ENCODE measurements at regions not wholly inside any gene's neighbourhood (a gene's known extent, or its start where the extent isn't known, plus 50 kb on each side); places are given as distances from the start of the nearest gene placed in this dataset.

DNA sequence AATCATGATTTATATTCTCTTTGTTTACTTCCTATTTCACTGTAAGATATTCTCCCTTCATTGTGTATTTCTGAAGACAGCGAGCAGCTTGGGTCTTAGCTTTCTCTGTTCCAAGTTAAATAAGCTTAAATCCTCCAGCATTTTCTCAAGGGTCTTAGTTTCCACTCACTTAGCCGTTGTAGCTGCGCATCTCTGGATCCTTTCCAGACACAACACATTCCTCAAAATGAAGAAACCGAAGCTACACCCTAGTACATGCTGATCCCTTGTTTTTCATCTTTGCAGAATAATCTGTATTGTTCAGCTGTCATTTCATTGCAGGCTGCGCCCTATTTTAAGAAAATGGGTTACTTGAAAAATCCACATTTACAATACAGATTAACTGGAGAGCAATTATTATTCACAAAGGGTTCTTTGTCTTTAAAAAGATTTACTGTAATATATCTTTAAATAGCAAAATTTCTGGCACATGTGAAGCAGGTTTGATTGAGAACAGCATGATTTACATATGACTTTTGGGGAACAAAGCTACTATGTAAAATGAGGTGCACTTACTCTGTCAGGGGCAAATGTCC lies 375.8 kb downstream of the QKI start:
- Histone ChIP-seq H3K79me2 (ENCODE audit: insufficient read depth, low read length) (no peaks in the 10 kb centered on the region), H3K9me2 (replicated peaks; ENCODE audit: insufficient read depth, low read length) (no peaks in the 10 kb centered on the region), H3K27ac (ENCODE audit: low read depth, low read length) (no peak overlapping the region), H3K9me3 (ENCODE audit: insufficient read depth, low read length) (no peaks in the 10 kb centered on the region), H2AFZ (ENCODE audit: low read depth, low read length, severe bottlenecking) (no peak overlapping the region), H3K4me3 (ENCODE audit: insufficient read depth, low read length, poor library complexity, severe bottlenecking) (no peak overlapping the region), H3F3A (ENCODE audit: insufficient read depth) (no peaks in the 10 kb centered on the region), H3K4me2 (ENCODE audit: low read depth, low read length, poor library complexity, severe bottlenecking) (no peak overlapping the region), H3K27me3 (ENCODE audit: low read length) (no peaks in the 10 kb centered on the region), H4K20me1 (ENCODE audit: low read depth, low read length) (no peaks in the 10 kb centered on the region), H3K36me3 (ENCODE audit: low read length) (no peaks in the 10 kb centered on the region), H3K9ac (ENCODE audit: low read length) (no peak overlapping the region)
- TF ChIP-seq, protein P1, sequence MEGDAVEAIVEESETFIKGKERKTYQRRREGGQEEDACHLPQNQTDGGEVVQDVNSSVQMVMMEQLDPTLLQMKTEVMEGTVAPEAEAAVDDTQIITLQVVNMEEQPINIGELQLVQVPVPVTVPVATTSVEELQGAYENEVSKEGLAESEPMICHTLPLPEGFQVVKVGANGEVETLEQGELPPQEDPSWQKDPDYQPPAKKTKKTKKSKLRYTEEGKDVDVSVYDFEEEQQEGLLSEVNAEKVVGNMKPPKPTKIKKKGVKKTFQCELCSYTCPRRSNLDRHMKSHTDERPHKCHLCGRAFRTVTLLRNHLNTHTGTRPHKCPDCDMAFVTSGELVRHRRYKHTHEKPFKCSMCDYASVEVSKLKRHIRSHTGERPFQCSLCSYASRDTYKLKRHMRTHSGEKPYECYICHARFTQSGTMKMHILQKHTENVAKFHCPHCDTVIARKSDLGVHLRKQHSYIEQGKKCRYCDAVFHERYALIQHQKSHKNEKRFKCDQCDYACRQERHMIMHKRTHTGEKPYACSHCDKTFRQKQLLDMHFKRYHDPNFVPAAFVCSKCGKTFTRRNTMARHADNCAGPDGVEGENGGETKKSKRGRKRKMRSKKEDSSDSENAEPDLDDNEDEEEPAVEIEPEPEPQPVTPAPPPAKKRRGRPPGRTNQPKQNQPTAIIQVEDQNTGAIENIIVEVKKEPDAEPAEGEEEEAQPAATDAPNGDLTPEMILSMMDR (IDR thresholded peaks at IDR 0.05; ENCODE audit: insufficient read depth, low read length, poor library complexity, severe bottlenecking) = no peak
- no peak for TF ChIP-seq EZH2phosphoT487 (conservative IDR thresholded peaks at IDR 0.05; ENCODE audit: low read length)

DNA sequence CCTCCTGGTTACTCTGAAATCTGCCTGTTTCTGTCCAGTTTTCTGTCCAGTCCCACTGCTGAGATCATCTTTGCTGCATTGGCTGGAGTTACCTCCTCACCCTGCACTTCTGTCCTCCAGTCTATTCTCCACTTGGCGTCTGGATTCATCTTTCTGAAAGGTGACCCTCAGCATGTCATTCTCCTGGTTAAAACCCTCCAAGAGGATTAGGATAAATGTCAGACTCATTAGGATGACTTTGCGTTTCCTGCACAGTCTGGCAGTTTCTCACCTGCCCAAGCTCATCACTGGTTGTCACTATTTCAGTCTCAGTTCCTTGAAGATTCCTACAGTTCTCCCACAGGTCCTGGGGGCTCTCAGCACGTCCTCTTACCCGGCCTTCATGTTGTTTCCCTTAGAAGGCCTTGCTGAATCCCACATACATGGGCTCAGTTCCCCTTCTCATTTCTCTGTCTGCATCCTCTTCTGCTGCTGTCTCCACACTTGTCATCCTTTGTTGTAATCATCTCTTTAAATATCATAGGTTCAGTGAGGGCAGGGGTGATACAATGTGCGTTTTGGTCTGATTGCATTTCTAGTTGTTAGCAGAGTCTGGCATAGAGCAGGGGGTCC lies 374.8 kb downstream of the QKI start:
- TF ChIP-seq EZH2phosphoT487 (conservative IDR thresholded peaks at IDR 0.05; ENCODE audit: low read length) = no peak
- TF ChIP-seq, protein P1 (IDR thresholded peaks at IDR 0.05; ENCODE audit: insufficient read depth, low read length, poor library complexity, severe bottlenecking) = no peak
- no peaks in the 10 kb centered on the region for H3F3A ChIP-seq (ENCODE audit: insufficient read depth)

DNA sequence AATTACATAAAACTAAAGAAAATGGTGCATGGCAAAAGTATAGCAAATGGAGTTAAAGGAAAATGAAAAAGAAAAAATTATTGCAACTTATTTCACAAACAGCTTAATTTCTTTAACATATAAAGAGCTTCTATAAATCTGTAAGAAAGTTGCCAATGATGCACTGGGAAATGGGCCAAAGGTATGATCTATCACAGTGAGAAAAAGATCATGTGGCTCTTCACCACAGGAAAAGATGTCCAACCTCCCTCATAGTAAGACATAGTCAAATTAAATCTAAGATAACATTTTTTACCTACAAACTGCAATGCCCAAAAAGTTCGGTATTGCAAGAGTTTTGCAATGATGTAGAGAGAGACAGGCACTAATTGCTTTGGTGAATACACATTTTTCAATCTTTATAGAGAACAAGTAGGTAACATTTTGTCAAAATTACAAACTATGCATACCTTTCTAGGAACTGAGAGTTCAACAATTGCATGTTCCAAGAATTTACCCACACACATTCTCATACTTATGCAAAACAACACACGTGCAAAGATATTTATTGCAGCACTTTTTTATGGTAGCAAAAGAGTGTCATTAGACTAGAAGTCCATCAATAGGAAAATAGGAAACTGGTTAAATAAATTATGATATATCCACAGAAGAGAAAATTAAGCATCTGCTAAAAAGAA lies 372.6 kb downstream of the QKI start:
- Histone ChIP-seq H3F3A (ENCODE audit: insufficient read depth) (no peaks in the 10 kb centered on the region), H3K27me3 (ENCODE audit: low read length) (no peaks in the 10 kb centered on the region), H3K9ac (ENCODE audit: low read length) (no peak overlapping the region), H3K36me3 (ENCODE audit: low read length) (no peaks in the 10 kb centered on the region), H3K27ac (ENCODE audit: low read depth, low read length) (no peak overlapping the region), H2AFZ (ENCODE audit: low read depth, low read length, severe bottlenecking) (no peak overlapping the region), H3K9me2 (replicated peaks; ENCODE audit: insufficient read depth, low read length) (no peaks in the 10 kb centered on the region), H4K20me1 (ENCODE audit: low read depth, low read length) (no peaks in the 10 kb centered on the region), H3K4me2 (ENCODE audit: low read depth, low read length, poor library complexity, severe bottlenecking) (no peak overlapping the region), H3K79me2 (ENCODE audit: insufficient read depth, low read length) (no peaks in the 10 kb centered on the region), H3K4me3 (ENCODE audit: insufficient read depth, low read length, poor library complexity, severe bottlenecking) (no peak overlapping the region), H3K9me3 (ENCODE audit: insufficient read depth, low read length) (no peaks in the 10 kb centered on the region)
- TF ChIP-seq, protein P1 (IDR thresholded peaks at IDR 0.05; ENCODE audit: insufficient read depth, low read length, poor library complexity, severe bottlenecking) = no peak
- no peak for TF ChIP-seq EZH2phosphoT487 (conservative IDR thresholded peaks at IDR 0.05; ENCODE audit: low read length)

More for the DNA sequence above, 374.8 kb downstream of the QKI start:
- Histone ChIP-seq H3K4me2 (ENCODE audit: low read depth, low read length, poor library complexity, severe bottlenecking) (no peak overlapping the region), H2AFZ (ENCODE audit: low read depth, low read length, severe bottlenecking) (no peak overlapping the region), H3K9me2 (replicated peaks; ENCODE audit: insufficient read depth, low read length) (no peaks in the 10 kb centered on the region), H3K9me3 (ENCODE audit: insufficient read depth, low read length) (no peaks in the 10 kb centered on the region), H3K9ac (ENCODE audit: low read length) (no peak overlapping the region), H3K27ac (ENCODE audit: low read depth, low read length) (no peak overlapping the region), H3K36me3 (ENCODE audit: low read length) (no peaks in the 10 kb centered on the region), H3K79me2 (ENCODE audit: insufficient read depth, low read length) (no peaks in the 10 kb centered on the region), H3K4me3 (ENCODE audit: insufficient read depth, low read length, poor library complexity, severe bottlenecking) (no peak overlapping the region), H4K20me1 (ENCODE audit: low read depth, low read length) (no peaks in the 10 kb centered on the region), H3K27me3 (ENCODE audit: low read length) (no peaks in the 10 kb centered on the region)
